ENCODE measurements at regions not wholly inside any gene's neighbourhood (a gene's known extent, or its start where the extent isn't known, plus 50 kb on each side); places are given as distances from the start of the nearest gene placed in this dataset.
"Not testable (repeated sequence)": the region's sequence is repeated elsewhere in the genome, so short reads cannot be mapped to it uniquely, and the experiment has no call there.

GRCh38 chr9:85079349-85079748 is 409.8 kb downstream of the NTRK2 start:
- WGBS, 2 experiments, result 77 to 86% methylated on average over 1 of the region's 1 CpG
- H3K4me1 ChIP-seq (ENCODE audit: control insufficient read depth, insufficient read depth, low read length), result no peaks in the 10 kb centered on the region
- no peak overlapping the region for H3K27ac ChIP-seq (ENCODE audit: insufficient read depth, low read depth, low read length, poor library complexity, severe bottlenecking)
- peaks cover 4% of the 10 kb centered on the region for H3K27me3 ChIP-seq (ENCODE audit: control insufficient read depth, insufficient read depth, low read length, poor library complexity, severe bottlenecking)
- H3K9me3 ChIP-seq (ENCODE audit: control insufficient read depth, low read length), result no peaks in the 10 kb centered on the region
- H3K4me3 ChIP-seq (ENCODE audit: insufficient read depth, low read depth, low read length), result no peak overlapping the region
- H3K36me3 ChIP-seq (ENCODE audit: control insufficient read depth, insufficient read depth, low read length), result no peaks in the 10 kb centered on the region

GRCh38 chr9:85077944-85078343 is 408.4 kb downstream of the NTRK2 start:
- H3K9me3 ChIP-seq (ENCODE audit: control insufficient read depth, low read length), result no peaks in the 10 kb centered on the region
- H3K27me3 ChIP-seq (ENCODE audit: control insufficient read depth, insufficient read depth, low read length, poor library complexity, severe bottlenecking), result peaks cover 4% of the 10 kb centered on the region
- H3K4me3 ChIP-seq (ENCODE audit: insufficient read depth, low read depth, low read length), result no peak overlapping the region
- 83 to 88% methylated on average over 5 of the region's 5 CpGs for WGBS, 2 experiments
- no peaks in the 10 kb centered on the region for H3K4me1 ChIP-seq (ENCODE audit: control insufficient read depth, insufficient read depth, low read length)
- H3K36me3 ChIP-seq (ENCODE audit: control insufficient read depth, insufficient read depth, low read length), result no peaks in the 10 kb centered on the region
- H3K27ac ChIP-seq (ENCODE audit: insufficient read depth, low read depth, low read length, poor library complexity, severe bottlenecking), result no peak overlapping the region

GRCh38 chr9:85077146-85077545 is 407.6 kb downstream of the NTRK2 start:
- not testable (repeated sequence) for H3K9me3 ChIP-seq (ENCODE audit: control insufficient read depth, low read length); H3K27me3 ChIP-seq (ENCODE audit: control insufficient read depth, insufficient read depth, low read length, poor library complexity, severe bottlenecking); H3K27ac ChIP-seq (ENCODE audit: insufficient read depth, low read depth, low read length, poor library complexity, severe bottlenecking); H3K4me1 ChIP-seq (ENCODE audit: control insufficient read depth, insufficient read depth, low read length); H3K36me3 ChIP-seq (ENCODE audit: control insufficient read depth, insufficient read depth, low read length)
- peak overlapping the region; percentile 10 for H3K4me3 ChIP-seq (ENCODE audit: insufficient read depth, low read depth, low read length)
- 24 to 25% methylated on average over 15 to 21 of the region's 23 CpGs for WGBS, 2 experiments
